Mammary epithelial cell (primary cell): ENCODE measurements at regions not wholly inside any gene's neighbourhood (a gene's known extent, or its start where the extent isn't known, plus 50 kb on each side); places are given as distances from the start of the nearest gene placed in this dataset.
"Not testable (repeated sequence)": the region's sequence is repeated elsewhere in the genome, so short reads cannot be mapped to it uniquely, and the experiment has no call there.

Experiments used
- CTCF ChIP-seq, 2 donors: IDR thresholded peaks in 1 of 2; conservative IDR thresholded peaks in 1 of 2; 2 replicates each; pipeline ENCODE4 v1.5.1; 2011 to 2012; ENCODE audit warnings: inconsistent platforms in 2 of 2, low read length in 2 of 2, mild to moderate bottlenecking in 2 of 2, control low read depth in 1 of 2, low read depth in 1 of 2; ENCODE audit not compliant: insufficient read depth in 1 of 2; ENCODE audit errors: extremely low read depth in 1 of 2
- EZH2 ChIP-seq: IDR thresholded peaks from 2 replicates; pipeline ENCODE4 v1.6.1; 2012; ENCODE audit warnings: low read length, inconsistent platforms, borderline replicate concordance

GRCh38 chr12:8389296-8389695, 66.5 kb upstream of the CLEC6A start:
- not testable (repeated sequence) for TF ChIP-seq CTCF (conservative IDR thresholded peaks at IDR 0.05 in 1 of 2, IDR thresholded peaks at IDR 0.05 in 1 of 2; ENCODE audit: extremely low read depth in 1 of 2, insufficient read depth in 1 of 2, low read depth in 1 of 2, low read length in 2 of 2); EZH2
